GM15510 (cell line): ENCODE measurements at regions not wholly inside any gene's neighbourhood (a gene's known extent, or its start where the extent isn't known, plus 50 kb on each side); places are given as distances from the start of the nearest gene placed in this dataset.

Experiments
- POLR2A ChIP-seq: IDR thresholded peaks from 3 replicates; pipeline ENCODE4 v1.6.1; 2011; ENCODE audit warnings: borderline replicate concordance; ENCODE audit not compliant: insufficient read length; ENCODE audit errors: extremely low read depth

DNA sequence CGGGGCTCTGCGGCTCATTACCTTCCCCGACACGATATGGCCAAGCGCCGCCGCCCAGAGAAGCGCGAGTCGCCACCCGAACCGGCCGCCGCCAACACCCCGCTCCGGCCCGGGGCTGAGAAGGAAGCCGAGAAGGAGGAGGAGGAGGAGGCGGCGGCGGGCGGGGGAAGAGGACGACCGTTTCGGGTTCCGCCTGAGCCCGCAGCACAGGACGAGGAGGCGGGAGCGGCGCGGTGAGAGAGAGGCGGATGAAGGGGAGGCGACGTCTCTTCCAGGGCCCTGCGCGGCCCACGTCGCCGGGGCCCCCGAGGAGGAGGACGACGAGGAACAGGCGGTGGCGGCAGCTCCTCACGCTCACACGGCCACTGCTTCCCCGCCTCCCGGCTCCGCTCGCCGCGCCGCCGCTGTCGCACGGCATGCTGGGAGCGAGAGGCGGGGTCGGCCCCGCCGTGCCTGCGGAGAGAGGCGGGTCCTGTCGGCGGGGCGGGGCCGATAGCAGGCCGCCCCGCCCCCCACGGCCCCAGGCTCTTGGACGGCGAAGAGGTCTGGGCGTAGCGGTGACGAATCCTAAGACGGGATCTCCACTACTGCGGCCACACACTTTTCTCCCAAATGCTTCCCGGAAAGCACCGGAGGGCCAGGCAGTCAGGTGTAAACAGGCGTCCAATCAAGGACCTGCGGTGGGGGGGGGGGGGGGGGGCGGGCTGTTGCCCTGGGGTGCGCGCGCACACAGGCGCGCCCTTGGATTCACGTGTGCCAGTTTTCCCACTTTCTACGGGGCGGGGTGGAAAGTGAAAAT, 97.3 kb upstream of the METTL9 start:
- peak; percentile 74 for TF ChIP-seq POLR2A

DNA sequence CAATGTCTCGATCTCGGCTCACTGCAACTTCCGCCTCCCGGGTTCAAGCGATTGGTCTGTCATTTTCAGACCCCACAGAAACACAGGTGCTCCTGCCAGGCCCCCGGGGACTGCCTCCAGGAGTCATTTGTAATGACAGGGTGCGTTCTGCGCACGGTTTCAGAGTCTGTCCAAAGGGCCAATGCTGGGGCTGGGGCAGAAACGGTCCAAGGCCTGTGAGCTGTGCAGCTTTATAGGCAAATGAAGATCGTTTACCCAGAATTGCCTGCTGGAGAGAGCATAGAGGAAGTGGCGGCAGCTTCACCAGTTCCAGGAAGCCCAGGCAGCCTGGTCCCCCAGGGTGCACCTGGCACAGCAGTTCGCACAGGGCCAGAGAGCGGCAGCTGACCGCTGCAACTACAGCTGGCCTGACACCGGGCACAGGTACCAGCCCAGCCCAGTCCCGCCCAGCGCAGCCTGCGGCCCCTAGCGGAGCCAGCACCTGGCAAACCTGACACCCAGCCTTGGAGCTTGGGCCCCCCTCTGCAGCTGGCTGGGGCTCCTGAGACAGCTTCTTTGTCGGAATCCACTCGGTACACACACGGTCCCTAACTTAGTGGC, 92.4 kb upstream of the METTL9 start:
- peak; percentile 25 for TF ChIP-seq POLR2A

DNA sequence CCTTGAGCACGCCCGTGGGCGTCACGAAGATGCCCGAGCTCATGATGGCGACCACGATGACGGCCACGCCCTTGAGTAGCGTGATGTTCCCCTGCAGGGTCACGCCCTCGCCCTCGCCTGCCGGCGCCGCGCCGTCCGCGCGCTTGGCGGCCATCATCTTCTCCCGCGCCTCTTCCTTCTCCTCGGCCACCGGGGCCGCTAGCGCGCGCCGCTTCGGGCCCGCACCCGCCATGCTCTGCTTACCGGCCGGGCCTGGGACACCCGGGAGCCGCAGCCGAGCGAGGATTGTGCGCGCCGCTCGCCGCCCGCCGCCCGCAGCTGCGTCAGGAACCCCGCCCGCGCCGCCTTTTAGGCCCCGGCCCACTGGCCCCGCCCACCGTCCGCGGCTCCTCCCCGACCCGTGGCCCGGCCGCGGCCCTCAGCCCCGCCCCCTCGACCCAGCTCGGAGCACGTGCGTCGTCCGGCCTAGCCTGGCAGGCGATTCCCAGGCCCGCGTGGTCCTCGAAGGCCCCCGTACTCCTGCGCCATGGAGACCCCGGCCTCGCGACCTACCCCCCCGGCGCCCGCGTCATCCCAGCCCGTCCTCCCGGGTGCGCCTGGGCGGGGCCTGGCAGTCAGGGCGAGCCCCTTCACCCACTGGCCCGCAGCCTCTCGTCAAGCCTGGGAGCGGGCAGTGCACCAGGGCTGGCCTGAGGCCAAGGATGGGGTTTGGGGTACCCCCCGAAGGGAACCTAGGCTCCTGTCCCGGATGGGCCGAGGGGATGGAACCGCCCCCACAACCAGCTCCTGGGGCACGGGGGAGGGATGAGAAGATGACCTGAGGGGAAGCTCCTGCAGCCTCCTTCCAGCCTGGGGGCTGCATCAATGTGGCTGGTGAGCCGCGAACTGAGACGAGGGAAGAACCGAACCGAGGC, 79.0 kb upstream of the METTL9 start:
- peak; percentile 82 for TF ChIP-seq POLR2A

DNA sequence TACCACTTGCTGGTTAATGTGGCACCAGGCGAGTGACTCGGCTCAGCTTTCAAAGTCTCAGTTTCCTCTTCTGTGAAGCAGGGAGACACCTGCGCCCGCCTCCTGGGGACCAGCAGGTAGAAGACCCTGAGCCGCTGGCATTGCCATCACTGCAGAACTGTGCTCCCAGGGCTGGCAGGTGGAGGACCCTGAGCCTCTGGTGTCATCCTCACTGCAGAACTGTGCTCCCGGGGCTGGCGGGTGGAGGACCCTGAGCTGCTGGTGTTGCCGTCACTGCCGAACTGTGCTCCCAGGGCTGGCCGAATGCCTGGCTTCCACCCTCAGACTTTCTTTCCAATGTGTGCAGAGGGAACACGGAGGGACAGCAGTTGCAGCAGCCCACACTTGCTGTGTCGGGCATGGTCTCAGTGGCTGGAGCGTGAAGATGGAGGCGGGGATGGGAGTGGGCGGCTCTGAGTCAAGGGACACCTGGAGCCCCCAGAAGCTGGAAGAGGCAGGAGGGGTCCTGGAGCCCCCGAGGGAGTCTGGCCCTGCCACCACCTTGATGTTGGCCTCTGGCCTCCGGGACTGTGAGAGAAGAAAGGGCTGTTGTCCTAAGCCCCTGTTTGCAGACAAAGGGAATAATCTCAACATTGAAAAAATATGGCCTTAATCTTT, 75.8 kb upstream of the METTL9 start:
- TF ChIP-seq POLR2A, result no peak

DNA sequence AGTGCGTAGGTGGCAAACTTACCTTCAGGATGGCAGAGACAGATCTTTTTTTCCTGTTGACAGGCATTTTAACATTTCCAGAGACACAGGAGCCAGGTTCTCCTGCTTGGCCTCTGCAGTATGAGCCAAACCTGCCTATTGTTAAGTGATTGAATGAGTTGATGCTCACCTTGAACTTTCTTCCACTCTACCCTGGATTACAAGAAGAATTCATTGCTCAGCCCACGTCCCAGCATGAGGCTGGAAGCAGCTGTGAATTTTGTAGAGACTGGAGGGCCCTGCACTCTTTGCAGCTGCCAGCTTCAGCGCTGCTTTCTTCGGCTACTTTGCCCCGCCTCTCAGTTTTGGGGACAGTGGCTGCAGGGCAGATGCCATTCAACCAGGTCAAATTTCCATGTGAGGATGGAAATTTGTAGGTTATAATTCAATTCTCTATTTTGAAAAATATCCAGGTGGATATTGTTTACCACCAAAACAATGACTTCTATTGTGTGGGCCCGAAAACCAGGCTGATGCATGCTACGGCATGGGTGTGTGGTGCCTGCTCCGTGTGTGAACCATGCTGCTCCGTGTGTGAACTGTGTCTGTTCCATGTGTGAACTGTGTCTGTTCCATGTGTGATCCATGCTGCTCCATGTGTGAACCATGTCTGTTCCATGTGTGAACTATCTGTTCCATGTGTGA, 75.2 kb upstream of the METTL9 start:
- no peak for TF ChIP-seq POLR2A

DNA sequence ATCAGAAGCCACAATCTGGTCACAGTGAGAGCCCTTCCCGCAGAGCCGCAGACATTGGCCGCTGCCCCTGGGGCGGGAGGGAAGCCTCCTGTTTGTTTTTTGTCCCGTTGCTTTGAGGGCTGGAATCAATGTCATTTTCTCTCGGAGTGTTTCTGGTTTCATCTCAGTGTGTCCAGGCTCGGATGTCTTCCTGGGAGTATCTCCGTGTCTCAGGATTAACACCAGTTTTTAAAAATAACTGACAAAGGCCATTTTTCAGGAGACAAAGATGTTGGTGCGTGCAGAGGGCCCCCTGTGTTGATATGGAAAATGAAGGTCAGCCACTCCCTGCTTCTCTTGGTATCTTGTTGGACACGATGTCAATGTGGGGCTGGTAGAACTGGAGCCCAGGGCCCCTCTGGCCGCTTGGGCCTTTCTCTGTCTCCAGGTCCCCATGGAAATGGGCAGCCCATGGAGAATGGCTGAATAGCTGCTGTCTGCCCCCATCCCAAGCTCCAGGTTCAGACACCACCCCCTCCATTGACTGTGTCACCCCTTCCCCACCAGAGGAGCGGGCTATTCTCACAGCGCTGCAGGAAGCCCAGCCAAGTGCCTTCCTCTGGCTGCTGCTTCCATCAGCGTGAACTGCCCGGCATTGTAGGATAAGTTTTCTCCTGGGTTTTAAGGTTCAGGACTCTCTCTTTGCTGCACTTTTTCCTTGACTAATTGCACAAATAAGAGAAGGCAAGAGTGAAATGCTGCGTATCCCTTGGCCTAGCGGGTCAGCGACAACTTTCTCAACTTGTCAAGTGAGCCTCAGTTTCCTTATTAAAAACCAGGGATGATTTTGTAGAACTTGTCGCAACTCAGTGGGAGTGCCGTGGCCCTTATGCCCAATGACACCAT, 72.2 kb upstream of the METTL9 start:
- TF ChIP-seq POLR2A, result no peak
